ENCODE measurements at regions not wholly inside any gene's neighbourhood (a gene's known extent, or its start where the extent isn't known, plus 50 kb on each side); places are given as distances from the start of the nearest gene placed in this dataset.

GRCh38 chr4:187415231-187415630 is 580.3 kb upstream of the ZFP42 start:
- TF ChIP-seq BHLHE40 (IDR thresholded peaks at IDR 0.05; ENCODE audit: borderline replicate concordance) (no peak), LEF1 (IDR thresholded peaks at IDR 0.05; ENCODE audit: borderline replicate concordance) (no peak), CTBP1 (IDR thresholded peaks at IDR 0.05; ENCODE audit: borderline replicate concordance) (no peak), FOXA1 (IDR thresholded peaks at IDR 0.05) (no peak), HDGF (IDR thresholded peaks at IDR 0.05; ENCODE audit: borderline replicate concordance) (no peak), SP1 (IDR thresholded peaks at IDR 0.05) (no peak), TARDBP (IDR thresholded peaks at IDR 0.05) (no peak), FOXM1 (IDR thresholded peaks at IDR 0.05; ENCODE audit: borderline replicate concordance) (no peak), L3MBTL2 (conservative IDR thresholded peaks at IDR 0.05) (no peak), SUZ12 (IDR thresholded peaks at IDR 0.05) (no peak), FOXK2 (IDR thresholded peaks at IDR 0.05) (no peak), ELF4 (IDR thresholded peaks at IDR 0.05) (no peak), PKNOX1 (IDR thresholded peaks at IDR 0.05) (no peak), ZNF384 (IDR thresholded peaks at IDR 0.05) (no peak), NFRKB (IDR thresholded peaks at IDR 0.05) (no peak), ARNT (IDR thresholded peaks at IDR 0.05) (no peak)
- CTCF ChIA-PET: no interaction called here
- POLR2A ChIA-PET: no interaction called here
- DNase-seq (ENCODE audit: extremely low spot score): no peak

- POLR2A ChIA-PET: no interaction called here
- TF ChIP-seq ARNT (IDR thresholded peaks at IDR 0.05) (no peak), FOXK2 (IDR thresholded peaks at IDR 0.05) (no peak), BHLHE40 (IDR thresholded peaks at IDR 0.05; ENCODE audit: borderline replicate concordance) (no peak), ELF4 (IDR thresholded peaks at IDR 0.05) (no peak), NFRKB (IDR thresholded peaks at IDR 0.05) (no peak), LEF1 (IDR thresholded peaks at IDR 0.05; ENCODE audit: borderline replicate concordance) (no peak), SUZ12 (IDR thresholded peaks at IDR 0.05) (no peak), CTBP1 (IDR thresholded peaks at IDR 0.05; ENCODE audit: borderline replicate concordance) (no peak), FOXM1 (IDR thresholded peaks at IDR 0.05; ENCODE audit: borderline replicate concordance) (no peak), ZNF384 (IDR thresholded peaks at IDR 0.05) (no peak), HDGF (IDR thresholded peaks at IDR 0.05; ENCODE audit: borderline replicate concordance) (no peak), SP1 (IDR thresholded peaks at IDR 0.05) (no peak), L3MBTL2 (conservative IDR thresholded peaks at IDR 0.05) (no peak), PKNOX1 (IDR thresholded peaks at IDR 0.05) (no peak)
- no peak for DNase-seq (ENCODE audit: extremely low spot score)
- CTCF ChIA-PET: no interaction called here
Measured at GRCh38 chr4:187416216-187416615, 579.4 kb upstream of the ZFP42 start.

GRCh38 chr4:187417721-187418120 is 577.9 kb upstream of the ZFP42 start:
- no peak for DNase-seq (ENCODE audit: extremely low spot score)
- TF ChIP-seq BHLHE40 (IDR thresholded peaks at IDR 0.05; ENCODE audit: borderline replicate concordance) (no peak), ELF4 (IDR thresholded peaks at IDR 0.05) (no peak), HDGF (IDR thresholded peaks at IDR 0.05; ENCODE audit: borderline replicate concordance) (no peak), FOXK2 (IDR thresholded peaks at IDR 0.05) (no peak), FOXA1 (IDR thresholded peaks at IDR 0.05) (no peak), ARNT (IDR thresholded peaks at IDR 0.05) (no peak), SP1 (IDR thresholded peaks at IDR 0.05) (no peak), NFRKB (IDR thresholded peaks at IDR 0.05) (no peak)
- CTCF ChIA-PET: no interaction called here
- POLR2A ChIA-PET: no interaction called here

GRCh38 chr4:187422655-187423054 is 572.9 kb upstream of the ZFP42 start:
- TF ChIP-seq SP1 (IDR thresholded peaks at IDR 0.05) (no peak), FOXK2 (IDR thresholded peaks at IDR 0.05) (no peak), FOXM1 (IDR thresholded peaks at IDR 0.05; ENCODE audit: borderline replicate concordance) (no peak), TARDBP (IDR thresholded peaks at IDR 0.05) (no peak), NFRKB (IDR thresholded peaks at IDR 0.05) (no peak), LEF1 (IDR thresholded peaks at IDR 0.05; ENCODE audit: borderline replicate concordance) (no peak), ARNT (IDR thresholded peaks at IDR 0.05) (no peak), BHLHE40 (IDR thresholded peaks at IDR 0.05; ENCODE audit: borderline replicate concordance) (no peak), PKNOX1 (IDR thresholded peaks at IDR 0.05) (no peak), SUZ12 (IDR thresholded peaks at IDR 0.05) (no peak), L3MBTL2 (conservative IDR thresholded peaks at IDR 0.05) (no peak), CTBP1 (IDR thresholded peaks at IDR 0.05; ENCODE audit: borderline replicate concordance) (no peak), ELF4 (IDR thresholded peaks at IDR 0.05) (no peak), FOXA1 (IDR thresholded peaks at IDR 0.05) (no peak), HDGF (IDR thresholded peaks at IDR 0.05; ENCODE audit: borderline replicate concordance) (no peak), ZNF384 (IDR thresholded peaks at IDR 0.05) (no peak)
- ChIA-PET POLR2A (no interaction called here), CTCF (no interaction called here)
- DNase-seq (ENCODE audit: extremely low spot score): no peak

- POLR2A ChIA-PET: no interaction called here
- CTCF ChIA-PET: no interaction called here
- TF ChIP-seq CTBP1 (IDR thresholded peaks at IDR 0.05; ENCODE audit: borderline replicate concordance) (no peak), SP1 (IDR thresholded peaks at IDR 0.05) (no peak), FOXA1 (IDR thresholded peaks at IDR 0.05) (no peak), PKNOX1 (IDR thresholded peaks at IDR 0.05) (no peak), SUZ12 (IDR thresholded peaks at IDR 0.05) (no peak), FOXM1 (IDR thresholded peaks at IDR 0.05; ENCODE audit: borderline replicate concordance) (no peak), LEF1 (IDR thresholded peaks at IDR 0.05; ENCODE audit: borderline replicate concordance) (no peak), TARDBP (IDR thresholded peaks at IDR 0.05) (no peak), NFRKB (IDR thresholded peaks at IDR 0.05) (no peak), BHLHE40 (IDR thresholded peaks at IDR 0.05; ENCODE audit: borderline replicate concordance) (no peak), ARNT (IDR thresholded peaks at IDR 0.05) (no peak), ZNF384 (IDR thresholded peaks at IDR 0.05) (no peak), ELF4 (IDR thresholded peaks at IDR 0.05) (no peak), HDGF (IDR thresholded peaks at IDR 0.05; ENCODE audit: borderline replicate concordance) (no peak), L3MBTL2 (conservative IDR thresholded peaks at IDR 0.05) (no peak), FOXK2 (IDR thresholded peaks at IDR 0.05) (no peak)
- no peak for DNase-seq (ENCODE audit: extremely low spot score)
Measured at GRCh38 chr4:187424636-187425035, 570.9 kb upstream of the ZFP42 start.
